Limb (tissue), 2 donors: ENCODE measurements at regions not wholly inside any gene's neighbourhood (a gene's known extent, or its start where the extent isn't known, plus 50 kb on each side); places are given as distances from the start of the nearest gene placed in this dataset.
A peak's percentile ranks its signal among the peaks of the same experiment; 100 is the strongest.
"Not testable (repeated sequence)": the region's sequence is repeated elsewhere in the genome, so short reads cannot be mapped to it uniquely, and the experiment has no call there.

ENCODE experiments used
- DNase-seq, 2 donors: peaks; one replicate each; pipeline ENCODE4 v3.0.0-alpha.2; 2016; ENCODE audit errors: extremely low spot score in 2 of 2

DNA sequence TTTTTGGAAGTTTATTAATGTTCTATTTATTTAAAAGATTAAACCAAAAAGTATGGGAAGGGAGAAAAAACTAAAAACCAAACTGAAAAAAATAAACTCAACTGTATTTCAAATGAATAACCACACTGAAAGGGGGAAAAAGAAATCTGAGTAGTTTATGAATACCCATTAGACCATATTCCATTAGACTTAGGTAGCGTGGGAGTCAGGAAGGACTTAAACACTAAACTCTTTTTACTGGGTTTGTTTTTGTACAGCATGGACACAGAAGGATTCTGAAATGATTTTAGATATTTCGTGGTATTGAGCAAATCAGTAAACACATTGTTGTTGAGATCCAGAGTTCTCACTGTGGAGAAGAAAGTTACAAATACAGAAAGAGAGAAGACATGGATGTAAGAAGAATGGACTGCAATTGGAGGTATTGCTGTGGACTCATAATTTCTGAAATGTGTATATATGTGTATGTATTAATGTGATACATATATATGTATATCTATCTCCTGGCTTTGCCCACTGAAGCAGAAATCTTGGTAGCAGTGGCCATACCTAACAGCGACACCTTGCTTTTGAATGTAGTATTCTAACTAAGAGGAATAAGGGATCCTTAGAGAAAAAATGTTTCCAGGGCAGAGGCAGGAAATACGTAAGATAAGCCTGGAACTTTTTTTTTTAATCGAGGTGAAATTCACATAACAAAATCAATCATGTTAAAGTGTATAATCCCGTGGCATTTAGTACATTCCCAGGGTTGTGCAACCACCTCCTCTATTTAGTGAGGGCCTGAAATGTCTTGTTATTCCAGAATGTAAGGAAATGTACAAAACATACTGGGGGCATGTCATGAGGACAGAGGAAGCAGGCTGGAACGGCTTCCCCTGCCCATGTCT is 228.8 kb downstream of the SMARCA2 start:
- DNase-seq: no peak

DNA sequence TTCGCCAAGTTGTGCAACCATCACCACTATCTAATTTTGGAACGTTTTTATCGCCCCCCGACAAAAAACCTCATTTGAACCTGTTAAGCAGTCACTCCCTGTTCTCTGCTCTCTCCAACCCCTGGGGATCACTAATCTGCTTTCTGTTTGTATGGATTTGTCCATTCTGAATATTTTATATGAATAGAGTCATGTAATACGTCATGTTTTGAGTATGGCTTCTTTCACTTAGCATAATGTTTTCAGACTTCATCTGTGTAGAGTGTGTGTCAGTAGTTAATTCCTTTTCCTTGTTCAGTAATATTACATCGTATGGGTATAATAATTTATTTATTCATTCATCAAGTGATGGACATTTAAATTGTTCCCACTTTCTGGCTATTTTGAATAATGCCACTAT is 232.2 kb downstream of the SMARCA2 start:
- no peak for DNase-seq

DNA sequence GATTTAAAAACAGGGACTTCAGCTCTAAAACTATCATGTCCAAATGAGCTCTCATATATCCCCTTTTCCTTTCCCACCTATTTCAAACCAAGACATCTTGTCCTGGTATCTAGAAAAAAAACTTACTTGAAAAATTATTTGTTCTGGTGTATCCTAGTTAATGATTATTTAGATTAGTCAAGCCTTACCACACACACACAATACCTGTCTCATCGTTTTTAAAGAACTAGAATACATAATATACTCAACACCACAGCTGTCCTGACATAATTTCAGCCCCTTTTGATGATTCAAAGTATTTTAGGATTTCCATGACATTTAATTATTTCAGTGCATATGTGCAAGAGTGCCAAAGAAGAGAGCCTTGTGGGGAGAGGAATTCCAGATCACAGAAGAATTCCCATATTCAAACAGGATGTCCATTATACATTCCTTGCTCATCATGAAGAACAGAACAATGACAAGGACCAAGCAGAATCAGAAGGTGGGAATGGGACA is 233.7 kb downstream of the SMARCA2 start:
- DNase-seq: no peak

DNA sequence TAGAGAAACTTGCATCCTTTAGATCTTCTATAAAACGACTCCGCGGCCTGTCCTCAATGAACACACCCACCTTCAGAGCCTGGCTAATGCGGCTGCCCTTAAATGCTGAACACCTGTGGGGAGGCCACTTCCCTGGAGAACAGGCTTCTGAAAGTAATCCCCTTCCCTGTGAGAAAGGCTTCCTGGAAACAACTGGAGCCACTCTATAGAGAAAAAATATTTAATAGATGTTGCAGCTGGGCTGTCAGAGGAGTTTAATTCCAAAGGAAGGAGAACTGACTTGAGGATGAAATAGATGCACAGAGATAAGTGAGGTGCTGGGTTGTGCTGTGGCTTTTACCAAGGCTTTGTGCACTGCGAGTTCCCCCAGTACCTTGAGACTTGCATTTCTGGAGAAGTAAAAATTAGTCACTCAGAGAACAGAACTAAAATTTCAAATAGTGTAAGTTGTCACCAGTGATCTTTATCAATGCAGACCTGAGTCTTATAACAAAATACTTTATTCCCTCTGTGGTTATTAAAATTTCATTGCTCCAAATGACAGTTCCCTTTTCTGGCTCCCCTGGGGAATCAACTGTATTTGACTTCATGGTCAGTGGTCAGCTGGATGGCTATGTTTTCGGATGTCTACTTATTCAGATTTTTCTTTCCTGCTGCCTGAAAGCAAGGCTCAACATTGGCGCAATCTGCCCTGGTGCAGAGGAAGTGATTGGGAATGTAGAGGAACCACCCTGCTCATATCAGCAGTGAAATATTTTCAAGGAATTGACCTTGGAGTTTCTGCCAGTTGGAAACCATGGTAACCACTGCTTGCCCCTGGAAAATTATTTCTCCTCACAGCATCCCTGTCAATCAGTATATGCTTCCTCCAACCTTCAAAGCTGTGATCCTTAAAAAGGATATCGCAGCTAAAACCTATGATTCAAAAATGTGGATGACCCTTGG is 238.8 kb downstream of the SMARCA2 start:
- no peak for DNase-seq

DNA sequence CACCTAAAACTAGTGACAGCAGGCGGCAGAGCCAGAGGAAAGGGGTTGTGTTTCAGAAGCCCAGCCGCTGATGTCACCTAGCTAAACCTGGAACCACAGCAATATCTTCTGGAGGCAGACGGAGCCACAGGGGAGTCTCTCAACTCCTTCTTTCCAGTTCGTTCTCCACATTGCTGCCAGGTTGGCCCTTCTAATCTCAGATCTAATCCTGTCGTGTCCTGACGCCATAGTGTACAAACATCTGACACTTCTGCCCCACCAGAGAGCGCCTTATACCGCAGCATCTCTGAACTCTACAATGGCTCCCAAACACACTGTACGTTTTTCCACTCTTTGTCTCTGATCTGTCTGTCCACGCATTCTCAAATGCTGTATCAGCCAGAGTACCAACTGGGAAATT is 240.0 kb downstream of the SMARCA2 start:
- DNase-seq: peak in 1 of 2 donors; percentile 19

DNA sequence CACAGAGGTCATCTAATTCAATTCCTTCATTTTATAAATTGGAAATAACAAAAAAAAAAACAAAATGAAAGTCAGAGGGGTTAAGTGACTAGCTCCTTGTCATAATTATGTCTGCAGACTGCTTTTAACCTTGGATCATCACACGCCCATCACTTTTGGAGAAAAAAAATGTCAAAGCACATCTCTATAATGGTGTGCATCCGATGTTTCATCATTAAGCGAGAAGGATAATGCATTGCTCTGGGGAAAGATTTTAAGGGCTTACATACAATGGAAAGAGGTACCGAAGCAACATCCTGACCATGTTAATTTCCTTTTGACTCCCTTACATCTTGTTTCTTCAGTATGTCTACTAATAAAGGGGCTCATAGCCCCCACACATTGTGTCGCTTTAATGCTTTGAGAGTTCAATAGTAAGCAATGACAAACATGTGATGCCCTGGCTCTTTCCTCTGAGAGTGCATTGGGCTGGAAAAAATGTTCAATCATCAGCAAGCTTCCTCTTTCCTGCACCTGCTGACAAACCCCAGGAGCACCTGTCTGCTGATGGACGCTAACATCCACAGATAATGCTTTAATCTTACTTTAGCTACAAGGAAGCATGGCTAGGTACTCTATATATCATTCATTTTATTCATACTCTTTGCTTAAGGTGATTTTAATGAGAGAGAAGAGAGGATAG is 242.2 kb downstream of the SMARCA2 start:
- no peak for DNase-seq

DNA sequence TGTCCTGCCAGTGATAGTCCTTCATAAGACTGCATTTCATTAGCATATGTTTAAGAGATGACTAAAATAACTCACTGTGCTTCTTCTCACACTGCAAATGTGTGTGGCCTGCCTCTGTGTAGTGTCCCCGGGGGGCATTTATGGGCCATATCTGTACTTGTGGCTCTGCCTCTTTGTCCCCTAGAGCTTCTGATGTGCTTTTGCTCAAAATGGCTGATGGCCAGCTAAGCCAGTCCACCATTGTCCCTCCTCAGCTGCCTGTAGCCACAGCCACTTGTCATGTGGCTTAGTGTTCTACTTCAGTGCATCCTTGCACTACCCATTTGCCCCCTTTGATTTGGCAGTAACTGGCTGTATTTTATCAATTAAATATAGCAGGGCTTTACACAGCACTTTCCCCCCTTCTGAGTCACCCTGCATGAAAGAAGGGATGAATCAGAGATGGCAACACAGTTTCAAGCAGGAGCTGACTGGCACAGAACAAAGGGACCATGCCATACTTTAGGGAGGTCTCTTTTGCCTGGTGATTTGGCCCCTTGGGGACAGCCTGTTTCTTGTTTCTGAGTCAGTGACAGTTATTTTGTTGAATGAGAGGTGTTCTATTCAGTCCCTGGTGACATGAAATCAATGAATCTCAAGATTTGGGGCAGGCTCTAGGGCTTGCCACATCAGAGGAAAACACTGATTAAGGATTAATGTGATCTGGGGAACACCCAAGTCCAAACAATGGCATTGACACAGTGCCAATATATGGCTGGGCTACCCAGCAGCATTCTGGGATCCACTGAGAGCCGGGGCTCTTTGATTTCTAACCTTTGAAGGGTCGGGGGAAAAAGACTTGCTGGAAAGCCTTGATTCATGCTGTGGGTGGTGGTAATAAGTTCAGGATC is 245.5 kb downstream of the SMARCA2 start:
- no peak for DNase-seq

DNA sequence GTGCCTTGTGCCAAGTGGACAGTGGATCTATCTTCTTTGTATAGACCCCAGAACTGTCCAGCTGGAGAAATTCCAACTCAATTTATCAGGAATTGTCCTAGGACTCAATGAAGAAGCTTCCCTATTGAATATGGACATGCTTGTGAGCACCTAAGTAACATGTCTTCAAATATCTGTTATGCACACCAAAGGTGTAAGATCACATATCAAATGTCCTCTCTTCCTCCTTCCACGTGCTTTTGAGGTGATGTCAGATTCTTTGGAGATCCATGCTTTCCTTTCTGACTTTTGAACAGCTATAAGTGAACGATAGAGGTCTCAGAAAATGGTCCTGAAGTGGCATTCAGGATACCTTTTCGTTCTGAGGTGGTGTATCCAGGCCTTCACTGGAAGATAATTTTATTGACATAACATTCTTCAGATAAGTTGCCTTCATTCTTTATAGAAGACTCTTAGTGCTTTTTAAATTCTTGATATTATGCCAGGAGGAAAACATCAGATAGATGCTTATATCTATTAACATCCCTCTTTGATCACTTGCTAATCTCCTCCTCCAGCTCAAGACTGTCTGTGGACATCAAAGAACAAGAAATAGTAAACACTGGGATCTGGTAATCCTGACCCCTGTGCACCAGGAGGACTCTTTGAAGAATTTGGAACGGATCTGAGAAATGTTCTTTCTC is 246.4 kb downstream of the SMARCA2 start:
- no peak for DNase-seq

DNA sequence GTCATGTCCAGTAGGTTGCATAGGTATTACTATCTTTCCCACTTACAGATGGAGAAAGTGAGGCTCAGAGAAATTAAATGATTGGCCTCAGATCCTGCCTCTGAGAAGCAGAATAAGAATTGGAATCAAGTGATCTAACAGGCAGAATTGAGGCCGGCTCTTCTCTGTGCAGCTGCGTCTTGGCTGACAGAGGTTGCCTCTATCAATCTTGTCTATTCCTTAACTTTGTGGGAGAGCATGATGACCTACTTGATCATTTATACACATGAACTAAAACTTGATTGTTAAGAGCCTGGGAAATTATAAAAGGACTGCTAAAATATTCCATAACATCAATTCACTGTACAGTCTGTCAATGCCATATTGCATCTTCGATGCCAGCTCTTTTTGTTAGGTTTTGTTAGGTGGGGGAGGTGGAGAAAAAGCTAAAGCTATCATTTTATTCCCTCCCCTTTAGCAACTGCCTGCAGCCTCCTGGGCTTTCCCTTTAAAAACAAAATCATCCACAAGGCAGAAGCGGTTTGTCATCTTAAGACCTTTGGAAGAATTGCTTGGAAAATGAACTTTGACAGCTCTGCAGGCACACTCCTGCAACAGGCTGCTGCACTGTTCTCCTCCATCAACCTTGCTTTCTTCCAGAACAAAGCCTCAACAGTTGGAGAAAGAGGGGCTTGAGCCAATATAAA is 247.4 kb downstream of the SMARCA2 start:
- no peak for DNase-seq

DNA sequence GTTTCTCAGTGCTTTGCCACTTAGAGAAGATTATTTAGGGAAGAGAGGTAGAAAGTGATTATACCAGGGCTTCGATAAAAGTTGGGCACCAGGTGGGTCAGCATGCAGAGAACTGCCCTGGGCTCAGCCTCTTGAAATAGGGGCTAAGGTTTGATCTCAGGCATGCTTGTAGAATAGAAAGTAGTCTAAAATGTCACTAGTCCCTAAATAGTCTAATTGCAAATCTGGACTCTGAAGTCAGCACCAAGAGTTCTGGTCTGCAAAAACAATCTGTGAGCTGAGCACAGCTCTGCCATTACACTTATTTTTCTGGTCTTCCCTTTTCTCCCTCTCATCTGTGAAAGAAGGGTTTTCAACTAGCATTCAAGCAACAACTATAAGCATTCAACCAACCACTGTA is 248.0 kb downstream of the SMARCA2 start:
- no peak for DNase-seq

DNA sequence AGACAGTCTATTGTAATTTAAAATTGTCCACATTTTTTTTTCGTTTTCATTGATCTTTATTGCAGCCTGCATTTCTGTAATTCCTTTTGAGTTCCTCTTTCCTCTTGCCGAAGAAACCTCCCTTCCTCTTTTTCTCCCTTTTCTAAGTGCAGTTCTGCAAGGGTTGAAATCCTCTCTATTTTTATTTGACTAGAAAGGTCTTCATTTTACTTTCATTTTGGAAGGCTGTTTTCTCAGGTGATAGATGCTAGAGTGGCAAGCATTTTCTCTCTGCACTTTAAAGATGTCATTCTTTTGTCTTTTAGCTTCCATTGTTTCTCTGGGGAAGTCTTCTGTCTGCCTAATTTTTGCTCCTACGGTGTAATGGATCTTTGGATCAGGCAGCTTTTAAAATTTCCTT is 248.5 kb downstream of the SMARCA2 start:
- no peak for DNase-seq

DNA sequence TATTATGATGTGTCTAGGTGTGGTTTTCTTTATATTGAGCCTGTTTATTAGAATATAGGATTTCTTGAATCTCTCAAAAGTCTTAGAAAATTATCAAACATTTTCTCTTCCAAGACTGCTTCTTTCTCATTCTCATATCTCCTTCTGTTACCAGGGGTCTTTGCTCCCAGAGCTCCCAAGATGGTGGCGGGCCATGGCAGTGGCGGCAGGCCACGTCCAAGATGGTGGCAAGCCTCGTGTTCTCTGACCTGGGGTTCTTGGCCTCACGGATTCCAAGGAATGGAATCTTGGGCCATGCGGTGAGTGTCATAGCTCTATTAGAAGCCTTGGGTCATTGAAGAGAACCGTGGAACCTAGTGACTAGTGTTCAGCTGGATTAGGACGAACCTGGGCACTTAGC is 248.9 kb downstream of the SMARCA2 start:
- DNase-seq: no peak

DNA sequence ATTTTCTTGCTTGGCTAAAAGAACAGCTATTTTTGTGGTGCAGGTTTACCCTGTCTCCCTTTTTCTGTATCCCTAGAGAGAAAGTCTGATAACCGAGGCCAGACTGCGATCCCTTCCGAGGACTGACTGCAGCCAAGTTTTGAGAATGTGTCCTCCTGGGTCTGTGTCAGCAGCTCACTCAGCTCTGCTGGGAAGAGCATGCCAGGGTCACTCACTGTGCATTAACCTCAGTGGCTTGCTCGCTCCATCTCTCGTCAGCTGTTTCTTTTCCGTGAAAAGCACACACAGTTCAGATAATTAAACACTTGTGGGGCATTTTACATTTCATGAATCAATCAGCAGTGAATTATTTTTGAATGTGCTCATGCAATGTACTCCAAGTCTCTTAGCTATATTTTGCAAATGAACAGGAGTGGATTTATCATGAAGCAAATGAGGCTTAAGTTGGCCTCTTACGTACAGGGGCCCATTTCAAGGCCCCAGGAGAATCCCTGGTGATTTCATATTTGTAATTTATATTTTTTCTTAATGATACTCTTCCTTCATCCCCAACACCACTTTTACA is 252.1 kb downstream of the SMARCA2 start:
- no peak for DNase-seq

DNA sequence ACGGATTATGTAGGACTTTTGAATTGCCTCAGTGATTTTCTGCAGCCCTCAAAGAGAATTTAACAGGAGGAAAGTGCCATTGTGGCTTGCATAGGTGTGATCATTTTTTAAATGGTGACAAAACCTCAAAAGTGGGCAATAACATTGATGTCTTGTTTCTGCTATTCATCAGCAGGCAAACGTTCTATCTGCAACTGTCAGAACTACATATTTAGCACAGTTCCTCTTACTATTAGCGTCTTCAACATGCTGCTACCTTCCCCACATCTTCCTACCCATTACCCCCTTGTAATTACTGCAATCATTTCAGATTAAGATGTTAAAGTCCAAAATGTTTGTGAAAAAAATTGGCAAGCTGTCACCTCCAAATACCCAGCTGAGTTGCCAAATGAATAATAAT is 254.6 kb downstream of the SMARCA2 start:
- no peak for DNase-seq

DNA sequence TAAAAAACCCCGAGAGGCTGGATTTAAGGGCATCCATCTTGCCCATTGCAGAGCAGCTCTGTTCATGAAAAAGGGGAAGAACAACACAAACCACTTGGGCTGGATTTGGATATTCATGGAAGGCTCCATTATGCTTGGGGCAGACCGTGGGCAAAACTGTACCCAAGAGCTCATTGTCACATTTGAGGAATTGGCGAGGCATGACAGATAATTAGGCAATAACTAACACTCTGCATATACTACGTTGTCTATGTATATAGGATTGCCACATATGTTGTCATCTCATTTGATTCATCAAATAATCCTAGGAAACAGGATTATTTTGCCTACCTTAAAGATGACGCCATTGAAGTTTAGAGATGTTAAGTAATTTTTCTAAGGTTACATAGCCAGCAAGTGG is 255.4 kb downstream of the SMARCA2 start:
- no peak for DNase-seq

DNA sequence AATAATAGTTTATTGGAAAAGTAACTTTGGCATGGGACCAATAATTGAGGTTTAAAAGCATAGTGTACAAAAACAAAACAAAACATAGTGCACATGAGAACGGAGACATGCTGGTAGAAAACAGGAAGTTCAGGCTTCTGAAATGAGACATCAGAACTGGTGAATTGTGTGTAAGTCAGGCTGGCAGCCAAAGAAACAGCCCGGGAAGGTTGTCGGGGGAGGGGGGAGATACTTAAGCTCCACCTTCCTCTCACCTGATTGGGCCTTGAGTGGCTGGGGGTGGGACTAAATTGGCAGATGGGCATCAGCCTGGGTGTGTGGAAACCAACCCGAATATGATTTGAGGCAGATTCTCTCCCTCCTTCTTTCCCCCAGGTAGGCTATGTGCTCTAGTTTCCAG is 256.3 kb downstream of the SMARCA2 start:
- DNase-seq: no peak

DNA sequence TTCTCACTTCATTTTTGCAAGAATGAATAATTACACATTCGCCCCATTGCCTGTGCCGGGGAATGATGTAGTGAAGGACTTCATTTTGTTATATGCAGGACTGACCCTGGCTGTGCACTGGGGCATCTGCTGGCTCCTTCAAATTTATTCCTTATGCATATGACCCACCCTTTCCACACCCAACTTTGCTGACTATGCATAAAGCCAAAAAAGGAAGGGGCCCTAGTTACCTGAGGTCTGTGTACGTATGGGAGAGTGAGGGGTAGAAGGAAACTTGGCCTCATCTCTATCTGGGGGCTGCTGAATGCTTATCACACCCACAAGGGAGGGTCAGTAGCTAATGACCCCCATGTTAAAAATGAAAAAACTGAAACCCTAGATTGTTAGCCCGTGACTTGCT is 259.6 kb downstream of the SMARCA2 start:
- no peak for DNase-seq

DNA sequence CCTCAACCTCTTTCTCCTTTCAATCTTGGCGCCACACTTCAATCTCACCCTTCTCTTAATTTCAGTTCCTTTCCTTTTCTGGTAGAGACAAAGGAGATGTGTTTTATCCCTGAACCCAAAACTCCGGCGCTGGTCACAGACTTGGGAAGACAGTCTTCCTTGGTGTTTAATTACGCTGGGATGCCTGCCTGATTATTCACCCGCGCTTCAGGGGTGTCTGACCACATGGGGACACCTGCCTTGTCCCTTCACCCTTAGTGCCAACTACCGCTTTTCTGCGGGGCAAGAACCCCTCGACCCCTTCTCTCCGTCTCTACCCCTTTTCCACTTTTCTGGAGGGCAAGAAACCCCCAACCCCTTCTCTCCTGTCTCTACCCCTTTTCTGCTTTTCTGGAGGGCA is 261.1 kb downstream of the SMARCA2 start:
- no peak for DNase-seq

DNA sequence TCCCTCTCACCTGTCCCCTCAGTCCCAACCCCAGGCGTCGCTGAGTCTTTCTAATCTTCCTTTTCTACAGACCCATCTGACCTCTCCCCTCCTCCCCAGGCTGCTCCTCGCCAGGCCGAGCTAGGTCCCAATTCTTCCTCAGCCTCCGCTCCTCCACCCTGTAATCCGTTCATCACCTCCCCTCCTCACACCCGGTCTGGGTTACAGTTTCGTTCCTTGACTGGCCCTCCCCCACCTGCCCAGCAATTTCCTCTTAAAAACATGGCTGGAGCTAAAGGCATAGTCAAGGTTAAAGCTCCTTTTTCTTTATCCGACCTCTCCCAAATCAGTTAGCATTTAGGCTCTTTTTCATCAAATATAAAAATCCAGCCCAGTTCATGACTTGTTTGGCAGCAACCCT is 262.0 kb downstream of the SMARCA2 start:
- DNase-seq: not testable (repeated sequence)
